SH-SY5Y (cell line): ENCODE measurements at regions not wholly inside any gene's neighbourhood (a gene's known extent, or its start where the extent isn't known, plus 50 kb on each side); places are given as distances from the start of the nearest gene placed in this dataset.

Experiments used
- GATA2 ChIP-seq: IDR thresholded peaks from 2 replicates; pipeline ENCODE4 v1.6.1; 2011; ENCODE audit warnings: mild to moderate bottlenecking, low read depth, low read length
- GATA3 ChIP-seq: IDR thresholded peaks from 2 replicates; pipeline ENCODE4 v1.6.1; 2011; ENCODE audit warnings: low read depth, mild to moderate bottlenecking, low read length, moderate library complexity

GRCh38 chr17:36705874-36706731, 104.7 kb downstream of the MRM1 start:
- no peak for TF ChIP-seq GATA2
- TF ChIP-seq GATA3, result no peak

DNA sequence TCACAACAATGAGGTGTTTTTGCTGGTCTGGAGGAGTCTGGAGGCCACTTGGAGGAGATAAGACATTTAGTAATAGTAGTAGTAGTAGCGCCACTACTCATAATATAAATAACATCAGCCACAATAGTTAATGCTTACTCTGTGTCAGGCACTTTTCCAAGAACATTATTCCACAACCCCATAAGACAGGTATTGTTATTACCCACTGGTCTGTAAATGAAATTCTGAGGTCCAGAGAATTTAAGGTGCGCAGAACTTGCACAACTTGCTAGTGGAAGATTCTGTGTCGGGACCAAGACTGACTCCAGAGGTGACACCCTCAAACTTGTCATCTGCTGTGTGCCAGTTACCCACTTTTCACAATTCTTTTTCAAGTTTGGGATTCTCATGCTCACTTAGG, 106.5 kb downstream of the MRM1 start:
- no peak for TF ChIP-seq GATA2
- no peak for TF ChIP-seq GATA3

GRCh38 chr17:36714789-36715188, 113.4 kb downstream of the MRM1 start:
- TF ChIP-seq GATA3 (no peak), GATA2 (no peak)

DNA sequence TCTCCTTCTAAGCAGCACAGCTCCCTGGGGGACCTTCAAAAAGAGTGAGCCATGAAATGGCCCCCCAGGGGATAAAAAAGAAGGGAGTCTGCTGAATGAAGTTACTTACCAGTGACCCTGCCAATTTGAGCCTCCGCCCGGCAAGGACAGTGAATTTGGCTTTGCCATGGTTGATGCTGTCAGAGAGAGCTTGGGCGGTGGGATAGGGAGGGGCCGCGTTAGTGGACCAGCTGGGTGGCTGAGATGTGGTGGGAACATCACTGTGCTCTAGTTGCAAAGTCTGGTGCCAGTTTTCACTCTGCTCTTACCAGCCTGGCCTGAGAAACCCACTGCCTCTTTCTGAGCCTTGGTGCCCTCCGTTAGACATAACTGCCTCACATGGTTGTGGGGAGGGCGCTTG, 114.6 kb downstream of the MRM1 start:
- TF ChIP-seq GATA2 (no peak), GATA3 (no peak)

DNA sequence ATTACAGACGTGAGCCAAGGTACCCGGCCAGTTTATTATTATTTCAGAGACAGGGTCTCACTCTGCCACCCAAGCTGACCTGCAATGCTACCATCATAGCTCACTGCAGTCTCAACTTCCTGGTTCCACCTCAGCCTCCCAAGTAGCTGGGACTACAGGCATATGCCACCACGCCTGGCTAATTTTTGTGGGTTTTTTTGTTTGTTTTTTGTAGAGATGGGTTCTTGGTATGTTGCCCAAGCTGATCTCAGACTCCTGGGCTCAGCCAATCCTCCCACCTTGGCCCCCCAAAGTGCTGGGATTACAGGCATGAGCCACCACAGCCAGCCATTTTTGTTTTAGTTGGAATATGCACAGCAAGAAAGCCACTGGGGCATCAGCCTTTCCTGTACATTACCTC, 115.7 kb downstream of the MRM1 start:
- TF ChIP-seq GATA3, result no peak

DNA sequence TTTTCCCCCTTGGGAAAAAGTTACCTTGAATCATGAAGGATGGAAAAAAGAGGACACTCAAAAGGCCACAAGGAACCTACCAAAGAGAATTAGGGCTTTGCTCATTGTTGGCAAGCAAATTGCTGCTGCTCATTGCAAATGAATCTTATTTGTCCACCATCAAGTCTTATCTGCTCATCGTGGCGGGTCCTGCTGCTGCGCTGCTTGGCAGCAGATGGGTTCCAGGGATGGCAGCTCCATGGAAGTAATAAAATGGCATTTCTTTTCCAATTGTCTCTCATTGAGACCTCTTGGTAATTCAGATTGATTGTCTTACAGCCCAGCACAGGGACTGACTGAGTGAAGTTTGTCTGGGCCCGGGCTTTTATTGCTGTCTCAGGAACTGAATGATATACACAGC, 118.7 kb downstream of the MRM1 start:
- TF ChIP-seq GATA3 (peak; percentile 95), GATA2 (peak; percentile 97)

- TF ChIP-seq GATA2 (no peak), GATA3 (no peak)
These were observed 120.3 kb downstream of the MRM1 start for GRCh38 chr17:36721560-36722120.

- TF ChIP-seq GATA2 (no peak), GATA3 (no peak)
These were observed 120.9 kb downstream of the MRM1 start for GRCh38 chr17:36722121-36722902.

GRCh38 chr17:36722903-36723263, 121.5 kb downstream of the MRM1 start:
- TF ChIP-seq GATA3 (no peak), GATA2 (no peak)

DNA sequence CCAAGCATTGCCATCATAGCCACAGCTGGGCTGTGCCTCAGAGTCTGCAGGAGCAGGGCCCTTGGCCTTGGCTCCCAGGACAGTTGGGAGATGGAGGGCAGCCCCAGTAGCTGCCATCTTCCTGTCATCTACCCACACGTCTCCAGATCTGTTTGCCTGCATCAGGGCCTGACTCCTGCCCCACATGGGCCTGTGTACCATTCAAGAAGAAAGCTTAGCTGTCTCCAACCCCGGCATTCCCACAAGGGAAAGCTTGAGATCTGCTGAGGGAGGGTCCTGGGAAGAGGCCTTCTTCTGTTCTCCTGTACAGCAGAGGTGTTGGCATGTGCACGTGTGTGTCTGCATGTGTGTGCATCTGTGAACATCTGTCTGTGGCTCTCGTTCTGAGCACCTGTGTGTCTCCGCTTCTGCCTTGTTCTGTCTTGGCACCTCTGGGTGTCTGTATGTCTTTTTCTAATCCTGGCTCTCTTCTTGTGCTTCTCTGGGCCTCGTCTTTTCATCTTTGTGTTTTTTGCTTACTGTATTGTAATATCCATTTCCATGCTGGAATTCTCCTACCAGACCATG, 122.2 kb downstream of the MRM1 start:
- TF ChIP-seq GATA3 (no peak), GATA2 (no peak)

GRCh38 chr17:36726199-36726598, 124.8 kb downstream of the MRM1 start:
- TF ChIP-seq GATA2, result no peak
- TF ChIP-seq GATA3, result no peak

GRCh38 chr17:36727052-36727451, 125.7 kb downstream of the MRM1 start:
- TF ChIP-seq GATA3, result no peak
- TF ChIP-seq GATA2, result no peak

- TF ChIP-seq GATA2 (no peak), GATA3 (no peak)
These were observed 126.2 kb downstream of the MRM1 start for GRCh38 chr17:36727577-36727976.

DNA sequence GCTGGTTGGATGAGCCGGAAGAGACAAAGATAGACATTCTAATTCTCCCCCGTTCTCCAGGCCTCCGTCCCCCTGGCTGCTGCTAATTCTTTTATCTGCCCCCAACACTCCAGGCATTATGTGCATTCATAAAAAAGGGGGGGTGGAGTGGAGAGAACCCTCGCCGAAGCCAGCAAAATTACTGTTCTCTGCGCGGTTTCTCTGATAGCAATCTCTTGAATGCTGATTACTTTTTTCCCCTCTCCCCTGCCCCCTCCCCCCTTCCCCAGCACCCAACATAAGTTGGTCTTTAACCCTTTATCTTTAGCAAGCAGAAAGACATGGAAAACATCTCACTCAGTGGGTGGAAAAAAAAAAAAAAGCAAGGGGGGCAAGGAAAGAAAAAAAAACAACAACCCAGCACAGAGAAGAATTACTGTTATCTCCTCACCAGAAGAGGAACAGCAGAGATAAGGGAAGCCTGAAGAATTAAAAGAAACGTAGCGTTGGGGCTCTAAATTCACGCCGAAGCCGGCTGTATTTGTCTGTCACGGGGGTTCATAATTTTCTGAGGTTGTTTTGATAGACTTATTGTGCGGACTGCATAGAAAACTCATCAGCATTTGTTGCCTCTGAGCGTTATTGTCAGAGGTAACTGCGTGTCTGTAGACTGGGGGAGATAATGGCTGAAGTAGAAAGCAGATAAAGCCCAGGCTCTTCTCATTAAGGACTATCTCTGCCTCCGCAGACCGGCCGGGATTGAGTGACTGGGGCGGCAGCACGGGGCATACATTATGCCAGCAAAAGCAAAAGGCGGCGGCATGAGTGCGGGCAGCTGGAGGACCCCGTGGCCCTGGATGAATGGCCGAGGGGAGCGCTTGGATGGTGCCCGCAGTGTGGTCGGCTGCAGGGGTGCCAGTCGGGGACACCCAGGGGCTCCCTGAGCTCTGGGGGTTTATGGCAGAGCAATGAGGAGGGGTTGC, 126.9 kb downstream of the MRM1 start:
- peak; percentile 95 for TF ChIP-seq GATA2
- TF ChIP-seq GATA3, result peak; percentile 59
